NB4 (cell line): ENCODE measurements at regions not wholly inside any gene's neighbourhood (a gene's known extent, or its start where the extent isn't known, plus 50 kb on each side); places are given as distances from the start of the nearest gene placed in this dataset.

Source experiments
- CTCF ChIP-seq: IDR thresholded peaks from one replicate; pipeline ENCODE4 v1.5.1; 2012; ENCODE audit warnings: low read depth, low read length
- MAX ChIP-seq: IDR thresholded peaks from 2 replicates; pipeline ENCODE4 v1.6.1; 2011; ENCODE audit warnings: low read depth, low read length
- MYC ChIP-seq: IDR thresholded peaks from 2 replicates; pipeline ENCODE4 v1.6.1; 2011; ENCODE audit warnings: low read depth, low read length
- POLR2A ChIP-seq: IDR thresholded peaks from 2 replicates; pipeline ENCODE4 v1.6.1; 2011; ENCODE audit warnings: mild to moderate bottlenecking; ENCODE audit not compliant: insufficient read length; ENCODE audit errors: extremely low read depth

- TF ChIP-seq CTCF (no peak), MAX (no peak), POLR2A (no peak), MYC (no peak)
These were observed 142.1 kb upstream of the ADAMTSL1 start for GRCh38 chr9:18331808-18332209.
